GM21576 (cell line): ENCODE measurements at regions not wholly inside any gene's neighbourhood (a gene's known extent, or its start where the extent isn't known, plus 50 kb on each side); places are given as distances from the start of the nearest gene placed in this dataset.
A peak's percentile ranks its signal among the peaks of the same experiment; 100 is the strongest.

Experiments
- ATAC-seq: cut with Tn5 transposase; IDR thresholded peaks from one replicate; pipeline ENCODE4 v1.9.1; 2021; ENCODE audit warnings: mild to moderate bottlenecking, moderate library complexity; ENCODE audit not compliant: unreplicated experiment

DNA sequence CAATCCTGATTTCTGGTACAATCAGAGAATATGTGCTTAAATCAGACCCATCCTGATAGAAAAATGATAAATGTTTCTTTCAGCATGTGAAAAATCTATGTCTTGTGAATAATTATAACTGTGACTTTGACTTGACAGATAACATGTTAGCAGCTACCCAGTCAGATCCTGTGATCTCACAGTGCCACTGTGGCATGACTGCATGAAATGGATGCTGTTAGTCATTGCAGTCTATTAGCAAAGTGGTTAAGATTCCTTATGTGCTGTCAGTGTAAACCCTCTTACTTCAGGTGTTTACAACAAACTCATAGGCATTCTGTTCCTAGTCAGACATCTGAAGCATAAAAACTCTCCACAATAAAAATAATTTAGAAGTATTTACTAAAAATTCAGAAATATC, 244.6 kb upstream of the RND3 start:
- no peak for ATAC-seq

DNA sequence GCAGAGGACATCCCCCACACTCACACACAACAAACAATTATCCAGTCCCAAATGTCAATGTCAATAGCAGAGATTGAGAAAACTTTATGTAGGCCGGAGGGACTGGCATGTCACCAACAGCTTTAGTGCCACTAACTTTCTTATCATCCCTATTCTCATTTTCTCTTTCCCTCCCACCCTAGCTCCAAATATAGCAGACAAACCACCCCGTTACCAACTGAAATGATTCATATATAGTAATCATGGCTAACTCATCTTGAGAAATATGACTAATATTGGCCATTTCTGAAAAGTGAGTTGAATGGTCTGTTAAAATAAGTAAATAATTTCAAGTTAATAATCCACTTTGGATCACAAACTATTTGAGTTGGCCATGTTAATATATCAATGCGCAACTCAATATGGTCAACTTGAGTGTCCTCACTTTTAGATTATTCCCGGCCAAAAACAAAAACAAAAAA, 242.1 kb upstream of the RND3 start:
- ATAC-seq = peak; percentile 67

DNA sequence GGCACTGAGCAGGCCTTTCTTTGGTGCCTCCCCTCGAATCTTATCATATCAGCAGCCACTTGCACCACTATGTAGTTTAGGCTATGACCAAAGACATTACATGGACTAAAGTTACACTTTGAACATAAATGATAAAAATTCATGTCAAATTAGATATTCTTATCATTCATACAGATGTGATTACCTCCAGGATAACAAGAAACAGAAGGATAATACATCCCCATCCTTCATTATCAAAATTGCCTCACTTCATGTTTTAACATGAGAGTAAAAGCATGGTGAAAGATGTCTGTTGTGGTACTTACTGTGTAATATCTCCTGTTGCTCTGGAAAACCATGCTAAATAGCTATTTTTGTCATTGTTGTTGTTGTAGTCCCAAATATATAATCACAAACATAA, 230.8 kb upstream of the RND3 start:
- ATAC-seq = no peak

DNA sequence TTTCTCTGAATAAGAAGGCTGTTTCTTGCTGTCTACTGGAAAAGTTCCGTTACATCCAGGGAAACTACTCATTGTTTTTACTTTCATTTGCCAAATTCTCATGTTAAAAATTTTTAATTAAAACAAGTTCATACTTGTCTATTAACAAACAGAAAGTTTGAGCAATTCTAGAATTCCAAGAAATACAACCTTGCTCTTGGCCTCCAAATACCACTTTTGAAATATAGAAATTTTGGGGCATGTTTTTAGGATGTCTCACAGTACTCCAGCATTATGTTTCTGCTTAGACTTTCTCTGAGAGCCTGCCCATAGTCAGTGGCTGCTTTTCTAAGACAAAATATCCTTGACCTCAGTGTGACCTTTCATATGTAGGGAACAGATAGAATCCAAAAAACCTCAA, 228.7 kb upstream of the RND3 start:
- ATAC-seq = no peak

DNA sequence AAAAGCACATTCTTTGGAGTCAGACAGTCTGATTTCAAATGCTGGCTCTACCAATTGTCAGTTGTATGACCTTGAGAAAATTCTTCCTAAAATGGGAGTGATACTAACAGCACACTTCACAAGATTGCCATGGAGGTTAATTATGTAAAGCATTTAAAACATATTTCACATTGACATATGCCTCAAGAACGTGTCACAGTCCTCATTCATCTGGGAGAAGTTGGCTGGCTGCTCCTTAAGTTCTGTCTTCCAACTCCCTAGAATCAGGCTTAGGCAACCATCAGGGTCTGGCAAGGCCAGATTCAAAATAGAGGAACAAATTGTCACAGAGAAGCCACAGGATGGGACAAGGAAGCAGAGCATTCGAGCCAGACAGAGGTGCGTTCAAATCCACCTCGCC, 228.0 kb upstream of the RND3 start:
- no peak for ATAC-seq

DNA sequence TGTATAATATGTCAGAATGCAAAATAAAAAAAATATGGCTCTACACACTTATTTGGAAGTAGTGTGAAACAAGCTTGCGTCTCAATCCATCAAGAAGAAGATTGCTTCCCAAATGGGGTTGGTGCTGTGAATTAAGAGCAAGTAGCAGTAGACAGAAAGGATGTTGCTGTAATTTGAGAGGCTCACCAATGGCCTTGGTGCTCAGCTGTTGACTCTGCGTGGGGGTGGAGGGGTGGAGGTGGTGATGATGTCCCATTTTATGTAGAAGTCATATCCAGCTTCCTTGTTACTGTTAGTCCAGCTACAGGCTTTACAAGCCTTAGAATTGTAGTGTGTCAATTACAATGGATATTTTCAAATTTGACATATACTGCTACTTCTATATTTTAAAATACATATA, 223.4 kb upstream of the RND3 start:
- no peak for ATAC-seq

DNA sequence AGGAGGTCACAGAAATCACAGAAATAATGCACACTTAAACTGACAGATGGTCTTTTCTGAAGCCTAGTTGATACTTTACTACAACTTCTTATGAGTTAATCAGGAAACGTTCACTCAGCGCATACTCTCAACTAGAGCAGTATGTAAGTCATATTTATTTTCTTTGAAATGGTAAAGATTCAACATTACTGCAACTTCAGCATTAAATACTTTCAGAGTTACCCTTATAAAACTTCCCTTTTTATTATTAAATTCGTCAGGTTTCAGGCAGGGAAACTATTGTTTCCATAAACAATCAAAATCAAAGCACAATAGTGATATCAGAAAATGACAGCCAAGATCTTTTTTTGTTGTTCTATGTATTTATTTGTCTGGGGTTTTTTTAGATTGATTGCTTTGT, 222.6 kb upstream of the RND3 start:
- ATAC-seq = no peak

DNA sequence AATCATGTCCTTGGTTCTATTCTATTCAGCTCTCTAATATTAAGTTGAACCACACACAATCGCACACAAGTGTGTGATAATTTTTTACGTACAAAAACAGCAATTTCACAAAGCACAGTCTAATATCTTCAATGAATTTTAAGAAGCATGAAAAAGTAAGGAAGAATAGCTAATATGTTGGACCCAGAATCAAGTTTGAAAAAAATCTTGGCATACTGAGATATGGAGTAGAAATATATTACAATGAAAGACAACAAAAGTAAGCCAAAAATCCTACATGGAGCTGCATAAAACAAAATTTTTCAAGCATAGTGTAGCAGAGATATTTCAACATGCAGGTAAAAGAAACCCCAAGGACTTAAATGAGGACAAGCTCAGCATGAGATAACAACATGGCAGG, 219.1 kb upstream of the RND3 start:
- no peak for ATAC-seq

DNA sequence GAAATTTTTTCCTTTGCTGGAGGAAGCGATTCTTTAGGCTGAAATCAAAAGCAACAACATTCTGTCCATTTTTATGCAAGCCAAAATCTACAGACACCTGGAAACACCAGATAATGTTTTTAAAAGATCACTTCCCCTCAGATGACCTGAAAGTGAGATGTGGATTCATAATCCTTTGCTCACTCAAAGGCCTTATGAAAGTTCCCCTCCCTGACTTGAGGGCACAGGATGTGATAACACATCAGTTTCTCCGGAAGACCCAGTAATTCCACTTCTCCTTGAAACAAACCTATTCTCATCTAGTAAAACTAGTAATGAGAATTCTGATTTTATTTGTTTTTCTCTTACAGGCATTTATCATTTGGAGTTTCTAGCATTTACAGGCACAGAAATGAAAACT, 218.3 kb upstream of the RND3 start:
- peak; percentile 78 for ATAC-seq

DNA sequence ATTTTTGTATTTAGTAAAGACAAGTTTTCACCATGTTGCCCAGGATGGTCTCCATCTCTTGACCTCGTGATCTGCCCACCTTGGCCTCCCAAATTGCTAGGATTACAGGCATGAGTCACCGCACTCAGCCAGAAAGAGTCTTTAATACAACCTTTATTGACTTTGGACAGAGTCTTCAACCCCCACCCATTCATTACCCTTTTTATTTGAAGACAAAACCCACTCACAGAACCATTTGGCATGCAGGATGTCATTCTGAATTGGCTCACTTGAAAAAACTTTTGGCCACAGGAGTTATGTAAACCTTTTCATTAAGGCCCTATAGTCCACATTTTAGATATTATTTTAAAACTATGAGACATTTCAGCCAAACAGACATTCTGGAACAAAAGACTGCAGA, 217.9 kb upstream of the RND3 start:
- no peak for ATAC-seq

DNA sequence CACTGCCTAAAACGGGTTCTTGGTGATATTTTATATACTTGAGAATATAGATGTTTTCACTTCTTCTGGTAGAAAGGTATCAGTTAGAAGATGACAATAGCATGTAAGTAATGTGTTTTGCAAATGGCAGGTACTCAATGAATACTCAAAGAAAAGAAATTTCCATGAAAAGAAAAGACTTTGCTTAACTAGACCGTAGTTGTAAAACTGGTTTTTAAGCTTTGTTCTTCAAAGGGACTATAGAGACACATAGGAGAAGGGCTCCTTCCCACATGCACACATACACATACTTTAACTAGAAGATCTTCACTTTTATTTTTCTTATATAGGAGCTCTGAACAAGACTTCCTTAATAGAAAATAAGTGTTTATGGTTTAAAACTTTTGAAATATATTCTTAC, 215.3 kb upstream of the RND3 start:
- ATAC-seq = no peak

DNA sequence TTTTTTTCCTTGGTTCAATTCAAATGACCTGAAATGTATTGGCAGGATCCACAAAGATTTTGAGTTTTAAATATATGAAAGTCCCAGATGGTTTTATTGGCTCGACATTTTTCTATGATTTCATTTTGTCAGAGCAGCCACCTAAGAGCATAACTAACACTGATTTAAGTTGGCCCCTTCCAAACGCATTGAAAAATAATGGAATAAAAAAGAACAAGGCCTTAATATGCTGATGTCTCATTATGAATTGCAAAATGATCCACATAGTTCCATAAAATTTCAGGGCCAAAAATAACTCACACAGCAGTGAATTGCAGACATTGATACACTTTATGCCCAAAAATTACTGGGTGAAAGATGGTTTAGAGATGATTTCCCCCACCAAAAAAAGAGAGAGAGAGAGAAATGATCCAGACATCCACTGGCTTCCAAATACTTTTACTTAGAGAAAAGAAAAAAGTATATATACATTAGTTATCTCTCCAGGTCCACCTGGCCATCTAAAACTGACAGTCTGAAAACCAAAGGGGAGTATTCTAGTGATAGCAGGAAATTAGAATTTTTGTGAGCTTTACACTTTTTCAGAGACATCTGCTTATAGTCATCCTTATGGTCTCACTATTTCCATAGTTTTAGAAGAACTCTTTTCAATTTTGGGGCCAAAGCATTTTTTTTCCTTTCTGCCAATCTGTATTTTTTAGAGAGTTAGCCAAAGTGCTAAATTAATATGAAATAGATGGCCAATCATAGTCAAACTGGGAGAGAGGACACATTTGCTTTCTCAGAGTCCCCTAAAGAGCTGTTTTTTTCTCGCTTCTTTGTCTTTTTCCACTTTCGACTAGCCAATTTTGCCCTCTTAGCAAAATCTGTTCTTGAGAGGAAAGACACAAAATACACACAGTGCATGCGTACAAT, 213.5 kb upstream of the RND3 start:
- ATAC-seq = no peak

DNA sequence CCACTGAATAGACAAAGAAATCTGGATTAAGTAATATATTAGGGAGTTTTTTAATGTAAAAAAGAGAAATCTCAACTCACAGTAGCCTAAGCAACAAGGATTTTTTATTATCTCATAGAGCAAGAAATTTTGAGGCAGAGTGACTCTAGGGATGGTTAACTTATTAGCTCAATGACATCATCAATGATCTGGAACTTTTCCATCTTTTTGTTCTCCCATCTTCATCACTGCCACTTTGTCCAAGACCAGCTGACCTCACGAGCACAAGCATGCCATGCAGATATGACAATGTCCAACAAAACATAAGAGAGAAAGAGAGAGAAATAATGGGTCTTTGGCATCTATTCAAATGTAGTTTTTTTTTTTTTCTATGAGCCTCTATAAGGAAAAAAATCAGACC, 211.8 kb upstream of the RND3 start:
- no peak for ATAC-seq

DNA sequence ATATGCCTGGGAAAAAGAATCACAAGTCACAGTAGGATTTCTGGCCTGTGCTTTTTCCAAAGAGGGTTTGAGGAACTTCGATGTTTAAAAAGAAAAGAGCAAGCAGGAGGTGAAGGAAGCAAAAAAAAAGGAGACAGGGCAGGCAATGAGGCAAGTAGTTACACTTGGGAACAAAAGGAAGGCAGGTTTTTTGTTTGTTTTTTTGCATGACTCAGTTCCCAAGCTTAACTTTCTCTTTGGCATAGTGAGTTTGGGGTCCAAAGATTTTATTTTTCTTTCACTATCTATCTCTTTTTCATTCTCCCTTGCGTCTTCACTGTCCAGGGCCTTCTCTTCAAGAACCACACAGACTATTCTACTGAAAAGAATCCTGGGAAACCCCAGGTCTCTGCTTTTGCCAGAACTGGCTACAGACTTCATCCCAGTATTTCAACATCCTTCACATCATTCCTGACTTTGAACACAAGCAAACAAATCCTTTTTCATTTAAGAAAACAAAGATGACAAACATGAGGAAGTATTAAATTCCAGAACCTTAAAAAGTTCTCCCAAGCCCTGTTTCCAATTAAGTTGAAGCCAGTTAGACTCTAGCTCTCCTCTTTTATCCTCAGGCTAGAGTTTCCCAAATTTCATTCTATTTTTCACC, 210.7 kb upstream of the RND3 start:
- ATAC-seq = no peak

DNA sequence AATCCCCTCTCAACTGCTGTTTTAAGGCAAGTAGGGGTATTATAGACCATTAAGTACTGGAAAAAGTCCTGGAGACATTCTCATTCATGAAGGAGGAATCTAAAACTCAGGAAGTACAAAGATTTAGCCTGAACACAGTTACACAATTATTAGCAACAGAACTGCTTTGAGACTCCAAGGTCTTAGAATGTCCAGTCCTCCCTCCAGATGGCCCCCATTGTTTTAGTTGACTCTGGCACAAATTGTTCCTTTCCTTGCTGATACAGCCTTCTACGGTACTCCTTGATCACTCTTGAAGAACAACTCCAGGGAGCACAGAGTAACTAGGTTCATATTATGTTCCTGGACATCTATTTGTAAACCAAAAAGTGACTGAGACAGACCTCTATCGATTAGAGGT, 210.1 kb upstream of the RND3 start:
- no peak for ATAC-seq

DNA sequence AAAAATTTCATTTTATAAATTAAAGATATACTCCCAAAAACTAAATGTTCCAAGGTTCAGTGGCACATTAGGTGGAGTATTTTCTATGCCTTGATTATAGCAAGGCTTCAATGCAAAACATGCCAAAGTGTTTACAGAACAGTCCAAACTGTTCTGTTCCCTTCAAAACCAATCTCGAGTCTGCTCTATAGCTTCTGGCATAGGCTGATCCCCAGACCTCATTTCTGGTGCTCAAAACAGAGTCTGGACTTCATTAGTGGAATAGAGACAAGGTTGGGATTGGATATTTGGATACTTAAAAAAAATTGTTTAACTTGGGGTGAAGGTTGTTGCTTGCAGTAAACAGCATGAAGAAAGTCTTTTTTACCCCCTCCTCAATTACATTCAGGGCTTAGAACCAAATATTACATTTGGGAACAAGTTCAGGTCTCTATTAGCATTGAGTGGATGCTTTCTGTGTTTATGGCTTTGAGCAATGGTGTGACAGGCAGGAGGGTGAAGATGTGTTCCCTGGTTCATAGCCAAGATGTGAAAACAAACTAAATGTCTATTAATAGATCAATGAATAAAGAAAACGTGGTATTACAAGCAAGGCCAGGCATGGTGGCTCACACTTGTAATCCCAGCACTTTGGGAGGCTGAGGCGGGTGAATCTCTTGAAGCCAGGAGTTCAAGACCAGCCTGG, 208.1 kb upstream of the RND3 start:
- ATAC-seq = no peak

DNA sequence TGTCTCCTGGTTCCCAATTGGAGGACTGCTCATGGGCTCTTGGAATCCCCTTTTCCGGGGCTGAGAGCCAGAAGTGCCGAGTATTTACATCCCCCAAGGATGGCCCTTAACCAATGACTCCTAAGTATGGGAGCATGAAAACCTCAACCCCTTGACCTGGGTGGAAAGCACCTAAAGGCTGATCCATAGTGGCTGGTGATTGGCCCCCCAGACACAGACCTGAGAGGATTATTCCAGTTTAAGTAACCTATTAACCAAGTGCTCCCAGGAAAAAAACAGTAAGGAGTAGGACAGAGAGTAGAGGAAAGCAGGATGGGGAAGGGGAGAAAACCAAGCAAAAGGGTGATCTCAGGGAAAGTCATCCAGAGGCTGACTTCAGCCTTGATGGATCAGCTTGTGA, 206.1 kb upstream of the RND3 start:
- ATAC-seq = no peak

DNA sequence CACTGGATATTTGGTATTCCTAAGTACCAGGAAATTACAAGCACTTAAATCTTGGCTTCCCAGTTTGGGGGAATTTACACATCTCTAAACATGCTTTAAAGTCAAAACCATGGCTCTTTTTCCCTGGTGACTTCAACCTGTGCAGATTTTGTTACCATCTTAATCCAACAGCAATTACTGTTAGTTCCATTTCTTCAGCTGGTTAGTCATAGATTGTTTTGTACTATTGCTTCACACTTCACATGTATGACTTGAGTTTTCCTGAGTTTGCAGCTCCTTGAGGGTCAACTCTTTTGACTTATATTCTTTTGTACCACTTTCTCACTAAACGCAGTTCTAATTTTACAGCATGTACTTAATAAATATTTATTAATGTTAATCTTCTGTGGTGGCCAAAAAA, 203.4 kb upstream of the RND3 start:
- ATAC-seq = no peak

DNA sequence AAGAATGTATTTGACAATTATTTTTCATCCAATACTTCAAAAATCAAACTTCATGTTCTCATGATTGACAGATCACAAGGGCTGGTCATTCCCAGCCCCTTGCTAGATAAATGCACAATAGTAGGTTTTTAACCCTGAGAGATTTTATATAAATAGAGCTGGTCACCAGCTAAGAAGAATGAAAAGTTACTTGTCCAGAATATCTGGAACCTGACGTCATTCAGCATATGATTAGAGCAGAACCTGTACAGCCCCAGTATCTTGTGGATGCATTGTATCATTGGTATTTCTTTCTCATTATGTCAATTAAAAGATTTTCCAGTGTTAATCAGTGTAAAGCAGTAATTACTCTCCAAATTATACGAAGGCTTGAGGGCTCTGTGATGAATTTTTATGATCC, 202.8 kb upstream of the RND3 start:
- ATAC-seq = no peak

DNA sequence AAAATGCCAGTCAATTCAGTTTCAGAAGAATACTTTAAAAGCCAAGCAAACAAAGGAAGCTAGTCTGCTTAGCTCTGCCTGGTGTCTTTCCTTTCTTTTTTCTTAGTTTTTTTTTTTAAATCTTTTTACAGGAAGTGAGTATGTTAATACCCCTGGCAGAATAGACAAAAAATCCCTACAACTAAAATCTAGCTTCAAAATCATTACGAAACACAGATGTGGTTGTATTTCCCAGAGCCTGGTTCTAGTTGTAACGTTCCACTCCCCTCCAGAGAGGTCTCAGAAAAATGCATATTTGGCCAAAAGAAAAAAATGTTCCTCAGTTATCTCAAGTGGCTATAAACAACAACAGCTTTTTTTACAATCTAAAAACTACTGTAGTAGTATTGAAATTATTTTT, 202.1 kb upstream of the RND3 start:
- ATAC-seq = no peak

DNA sequence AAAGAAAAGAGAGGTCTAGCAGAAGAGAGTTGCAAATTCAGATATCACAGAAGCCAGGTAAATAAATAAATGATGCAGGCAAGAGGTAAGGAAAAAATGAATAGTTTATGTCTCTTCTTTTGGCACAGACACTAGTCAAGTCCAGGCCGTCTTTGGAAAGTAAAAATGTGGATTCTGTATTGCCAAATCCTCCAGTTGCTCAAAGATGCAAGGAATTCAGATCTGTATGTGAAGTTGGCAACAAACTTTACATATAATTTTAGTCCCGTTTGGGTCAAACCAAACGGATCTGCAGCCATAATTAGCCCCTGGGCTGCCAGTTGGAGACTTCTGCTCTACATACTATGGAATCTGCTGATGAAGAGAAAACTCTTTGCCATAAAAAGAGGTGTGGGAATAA, 200.5 kb upstream of the RND3 start:
- ATAC-seq = no peak

DNA sequence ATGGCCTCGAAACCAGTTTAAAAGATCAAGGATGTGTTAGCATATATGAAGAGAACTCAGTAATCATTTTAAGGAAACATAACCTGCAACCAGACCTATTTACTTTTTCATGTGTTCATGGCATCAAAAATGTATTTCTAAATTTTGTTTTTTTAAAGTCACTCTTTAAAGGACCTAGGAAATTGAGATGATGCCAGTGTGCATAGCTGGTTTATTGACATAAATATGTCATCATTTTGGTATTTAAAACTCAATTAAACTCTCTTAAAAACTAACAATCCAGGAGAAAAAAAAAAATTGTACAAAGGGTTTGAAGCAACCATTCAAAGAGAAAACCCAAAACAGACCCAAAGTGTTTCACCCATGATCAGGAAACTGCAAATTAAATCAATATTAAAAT, 198.9 kb upstream of the RND3 start:
- ATAC-seq = no peak
